ENCODE measurements at regions not wholly inside any gene's neighbourhood (a gene's known extent, or its start where the extent isn't known, plus 50 kb on each side); places are given as distances from the start of the nearest gene placed in this dataset.

- TF ChIP-seq, protein P1, sequence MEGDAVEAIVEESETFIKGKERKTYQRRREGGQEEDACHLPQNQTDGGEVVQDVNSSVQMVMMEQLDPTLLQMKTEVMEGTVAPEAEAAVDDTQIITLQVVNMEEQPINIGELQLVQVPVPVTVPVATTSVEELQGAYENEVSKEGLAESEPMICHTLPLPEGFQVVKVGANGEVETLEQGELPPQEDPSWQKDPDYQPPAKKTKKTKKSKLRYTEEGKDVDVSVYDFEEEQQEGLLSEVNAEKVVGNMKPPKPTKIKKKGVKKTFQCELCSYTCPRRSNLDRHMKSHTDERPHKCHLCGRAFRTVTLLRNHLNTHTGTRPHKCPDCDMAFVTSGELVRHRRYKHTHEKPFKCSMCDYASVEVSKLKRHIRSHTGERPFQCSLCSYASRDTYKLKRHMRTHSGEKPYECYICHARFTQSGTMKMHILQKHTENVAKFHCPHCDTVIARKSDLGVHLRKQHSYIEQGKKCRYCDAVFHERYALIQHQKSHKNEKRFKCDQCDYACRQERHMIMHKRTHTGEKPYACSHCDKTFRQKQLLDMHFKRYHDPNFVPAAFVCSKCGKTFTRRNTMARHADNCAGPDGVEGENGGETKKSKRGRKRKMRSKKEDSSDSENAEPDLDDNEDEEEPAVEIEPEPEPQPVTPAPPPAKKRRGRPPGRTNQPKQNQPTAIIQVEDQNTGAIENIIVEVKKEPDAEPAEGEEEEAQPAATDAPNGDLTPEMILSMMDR (IDR thresholded peaks at IDR 0.05) = no peak
- no peak for TF ChIP-seq POLR2A (IDR thresholded peaks at IDR 0.05)
Measured at GRCh38 chr10:85284778-85285770, 956.7 kb downstream of the CCSER2 start.

Measured in lower leg skin (tissue), 3 donors.